GM19240 (cell line): ENCODE measurements at regions not wholly inside any gene's neighbourhood (a gene's known extent, or its start where the extent isn't known, plus 50 kb on each side); places are given as distances from the start of the nearest gene placed in this dataset.
"Not testable (repeated sequence)": the region's sequence is repeated elsewhere in the genome, so short reads cannot be mapped to it uniquely, and the experiment has no call there.

Experiments
- DNase-seq: peaks from one replicate; pipeline ENCODE4 v3.0.0; 2011; ENCODE audit warnings: low spot score; ENCODE audit not compliant: insufficient read length

DNA sequence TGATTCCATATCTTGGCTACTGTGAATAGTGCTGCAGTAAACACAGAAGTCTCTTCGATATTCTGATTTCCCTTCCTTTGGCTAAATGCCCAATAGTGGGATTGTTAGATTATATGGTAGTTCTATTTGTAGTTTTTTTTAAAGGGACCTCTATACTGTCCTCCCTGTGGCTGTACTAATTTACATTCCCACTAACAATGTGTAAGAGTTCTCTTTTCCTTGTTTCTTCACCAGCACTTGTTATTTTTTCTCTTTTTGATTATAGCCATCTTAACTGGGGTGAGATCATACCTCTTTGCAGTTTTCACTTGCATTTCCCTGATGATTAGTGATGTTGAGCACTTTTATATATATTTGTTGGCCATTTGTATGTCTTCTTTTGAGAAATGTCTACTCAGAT, 102.0 kb downstream of the CARTPT start:
- no peak for DNase-seq

DNA sequence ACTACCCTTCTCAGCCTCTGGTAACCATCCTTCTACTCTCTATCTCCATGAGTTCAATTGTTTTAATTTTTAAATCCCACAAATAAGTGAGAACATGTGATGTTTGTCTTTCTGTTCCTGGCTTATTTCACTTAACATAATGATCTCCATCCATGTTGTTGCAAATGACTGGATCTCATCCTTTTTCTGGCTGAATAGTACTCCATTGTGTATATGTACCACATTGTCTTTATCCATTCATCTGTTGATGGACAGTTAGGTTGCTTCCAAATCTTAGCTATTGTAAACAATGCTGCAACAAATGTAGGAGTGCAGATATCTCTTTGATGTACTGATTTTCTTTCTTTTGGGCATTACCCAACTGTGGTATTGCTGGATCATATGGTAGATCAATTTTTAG, 103.0 kb downstream of the CARTPT start:
- not testable (repeated sequence) for DNase-seq

DNA sequence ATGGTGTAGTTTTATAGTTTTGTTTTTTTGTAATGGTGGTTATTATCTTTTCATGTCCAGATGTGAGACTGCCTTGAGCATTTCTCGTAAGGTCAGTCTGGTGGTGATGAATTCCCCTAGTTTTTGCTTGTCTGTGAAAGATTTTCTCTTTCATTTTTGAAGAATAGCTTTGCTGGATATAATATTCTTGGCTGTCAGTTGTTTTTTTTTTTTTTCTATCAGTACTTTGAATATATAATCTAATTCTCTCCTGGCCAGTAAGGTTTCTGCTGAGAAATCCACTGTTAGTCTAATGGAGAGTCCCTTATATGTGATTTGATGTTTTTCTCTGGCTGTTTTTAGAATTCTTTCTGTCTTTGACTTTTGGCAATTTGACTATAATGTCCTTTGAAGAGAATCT, 106.9 kb downstream of the CARTPT start:
- DNase-seq: no peak

DNA sequence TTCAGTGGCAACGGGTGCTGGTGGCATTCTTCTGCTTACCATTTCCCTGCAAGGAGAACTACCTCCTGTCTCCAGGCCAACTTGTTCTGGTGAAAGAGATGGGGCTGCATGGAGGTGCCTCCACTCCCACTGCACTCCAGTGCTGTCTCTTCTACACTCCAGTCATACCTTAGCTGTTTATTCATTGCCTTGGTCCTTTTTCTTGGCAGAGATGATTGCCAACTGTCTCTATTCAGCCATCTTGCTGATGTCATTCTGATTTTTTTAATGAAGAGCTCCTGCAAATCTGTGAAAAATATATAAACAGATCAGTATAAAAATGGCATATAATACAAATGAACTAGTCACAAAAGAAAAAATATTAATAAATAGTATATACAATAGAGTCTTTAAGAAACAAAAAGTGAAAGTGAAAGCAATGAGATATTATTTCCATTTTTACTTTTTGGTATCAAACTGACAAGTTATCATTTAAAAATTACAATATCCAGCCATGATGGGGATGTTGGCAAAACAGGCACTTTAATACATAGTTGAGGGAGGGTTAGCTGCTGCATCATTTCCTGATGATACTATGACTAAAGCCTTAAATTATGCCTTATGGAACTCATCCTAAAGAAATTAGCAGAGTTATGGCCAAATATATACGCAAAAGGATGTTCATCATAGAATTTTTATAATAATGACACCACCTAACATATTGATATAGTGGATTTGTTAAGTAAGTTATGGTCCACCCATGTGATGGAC, 109.4 kb downstream of the CARTPT start:
- DNase-seq: no peak

DNA sequence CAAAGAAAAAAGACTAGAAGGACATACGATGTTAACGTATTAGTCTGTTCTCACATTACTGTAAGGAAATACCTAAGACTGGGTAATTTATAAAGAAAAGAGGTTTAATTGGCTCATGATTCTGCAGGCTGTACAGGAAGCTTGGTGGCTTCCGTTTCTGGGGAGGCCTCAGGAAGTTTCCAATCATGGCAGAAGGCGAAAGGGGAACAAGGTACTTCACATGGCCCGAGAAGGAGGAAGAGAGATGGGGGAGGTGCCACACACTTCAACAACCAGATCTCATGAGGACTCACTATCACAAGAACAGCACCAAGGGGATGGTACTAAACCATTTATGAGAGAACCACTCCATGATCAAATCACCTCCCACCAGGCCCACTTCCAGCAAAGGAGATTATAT, 110.1 kb downstream of the CARTPT start:
- no peak for DNase-seq

DNA sequence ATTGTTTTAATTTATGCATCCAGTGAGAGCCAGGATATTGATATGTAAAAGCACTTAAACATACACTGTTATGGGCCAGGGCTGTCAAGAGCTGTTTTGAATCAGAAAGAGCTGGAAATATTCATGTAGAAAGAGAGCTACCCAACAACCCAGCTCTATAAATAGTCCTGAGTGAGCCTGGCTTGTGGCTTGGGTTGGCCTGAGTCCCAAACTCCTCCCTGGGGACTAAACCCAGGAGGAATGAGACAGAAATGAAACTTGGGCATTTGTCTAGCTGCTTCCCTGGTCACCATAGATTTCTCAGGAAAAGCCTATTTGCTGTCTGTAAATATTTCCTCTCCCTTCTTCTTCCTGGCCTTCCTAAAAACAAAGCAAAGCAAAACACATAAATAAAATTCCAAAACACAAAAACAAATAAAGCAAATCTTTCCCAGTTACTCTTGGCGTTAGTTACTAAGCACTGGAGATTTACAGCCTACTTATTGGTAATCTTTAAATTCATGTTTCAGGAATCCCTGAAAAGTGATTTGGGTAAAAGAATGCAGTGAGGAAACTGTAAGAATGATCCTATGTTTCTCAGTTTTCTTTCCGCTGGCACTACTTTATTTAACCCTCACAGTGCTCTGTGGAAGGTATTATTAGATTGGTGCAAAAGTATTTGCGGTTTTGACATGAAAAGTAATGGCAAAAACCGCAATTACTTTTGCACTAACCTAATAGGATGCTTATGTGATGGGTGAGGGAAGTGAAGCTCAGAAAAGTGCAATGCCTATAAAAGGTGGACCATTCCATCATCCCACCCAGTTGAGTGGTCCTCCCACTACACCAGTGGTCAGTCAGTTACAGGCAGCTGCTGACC, 111.8 kb downstream of the CARTPT start:
- no peak for DNase-seq

DNA sequence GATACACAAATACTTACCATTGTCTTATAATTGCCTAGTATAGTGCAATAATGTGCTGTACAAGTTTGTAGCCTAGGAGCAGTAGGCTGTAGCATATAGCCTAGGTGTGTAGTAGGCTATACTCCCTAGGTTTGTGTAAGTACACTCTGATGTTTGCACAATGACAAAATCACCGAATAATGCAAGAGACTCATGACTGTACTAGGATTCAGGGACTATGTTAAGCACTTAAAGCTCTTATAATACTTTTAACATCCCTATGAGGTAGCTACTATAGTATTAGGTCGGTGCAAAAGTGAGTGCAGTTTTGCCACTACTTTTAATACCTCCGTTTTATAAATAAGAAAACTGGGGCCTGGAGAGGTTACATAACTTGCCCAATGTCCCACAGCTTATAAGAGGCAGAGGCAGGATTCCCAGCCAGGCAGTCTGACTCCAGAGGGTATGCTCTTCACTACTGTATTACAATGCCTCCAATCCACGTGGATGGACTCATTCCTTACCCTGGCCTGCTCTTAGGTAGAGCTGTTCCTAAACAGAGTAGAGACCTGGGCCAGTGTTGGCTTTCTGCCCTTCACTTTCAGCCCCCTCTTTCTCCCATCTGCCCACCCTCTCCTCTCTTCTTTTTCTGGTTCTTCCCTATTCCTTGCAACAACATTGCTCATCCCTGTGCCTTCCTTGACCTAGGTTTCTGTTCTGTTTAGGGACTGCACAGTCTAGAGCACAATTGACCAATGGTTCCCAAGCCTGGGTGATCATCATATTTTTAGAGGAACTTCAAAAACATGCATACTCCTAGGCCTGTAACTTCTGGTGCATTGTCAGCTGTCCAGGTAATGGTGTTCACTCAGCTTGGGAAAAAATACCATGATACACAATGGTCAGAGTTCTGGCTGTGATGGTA, 114.0 kb downstream of the CARTPT start:
- no peak for DNase-seq

DNA sequence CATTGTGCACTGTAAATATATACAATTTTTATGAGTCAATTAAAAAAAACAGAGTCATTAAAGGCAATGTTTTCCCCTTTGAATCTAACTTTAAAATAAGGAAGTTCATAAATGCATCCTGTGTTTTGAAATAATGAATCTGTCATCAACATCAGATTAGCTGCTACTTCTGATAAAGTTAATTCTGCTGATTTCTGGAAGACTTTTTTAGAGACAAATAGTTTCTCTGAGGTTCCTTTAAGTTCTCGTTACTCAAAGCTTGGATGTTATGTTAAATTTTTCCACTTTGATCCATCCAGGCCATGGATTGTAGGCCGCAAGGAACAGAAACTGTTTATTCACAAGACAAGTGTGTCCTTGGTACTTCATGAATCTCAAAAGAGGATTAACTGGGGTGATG, 115.5 kb downstream of the CARTPT start:
- DNase-seq: no peak

DNA sequence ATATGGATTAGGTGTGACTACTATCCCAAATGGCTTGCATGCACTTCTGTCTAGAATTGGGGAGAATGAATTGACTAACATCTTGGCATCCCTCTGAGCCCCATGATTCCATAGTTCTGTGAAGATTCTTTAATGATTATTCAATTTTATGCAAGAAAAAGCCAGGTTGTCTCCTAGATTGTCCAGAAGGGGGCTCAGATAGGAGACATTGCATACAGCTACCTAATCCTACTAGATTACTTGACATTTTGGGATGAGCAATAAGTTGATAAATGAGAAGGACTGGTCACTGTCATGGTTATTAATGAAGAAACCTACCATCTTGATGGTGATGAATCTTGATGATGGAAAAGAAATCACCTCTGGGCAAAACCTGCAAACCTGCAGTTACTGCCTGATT, 117.0 kb downstream of the CARTPT start:
- DNase-seq: no peak

DNA sequence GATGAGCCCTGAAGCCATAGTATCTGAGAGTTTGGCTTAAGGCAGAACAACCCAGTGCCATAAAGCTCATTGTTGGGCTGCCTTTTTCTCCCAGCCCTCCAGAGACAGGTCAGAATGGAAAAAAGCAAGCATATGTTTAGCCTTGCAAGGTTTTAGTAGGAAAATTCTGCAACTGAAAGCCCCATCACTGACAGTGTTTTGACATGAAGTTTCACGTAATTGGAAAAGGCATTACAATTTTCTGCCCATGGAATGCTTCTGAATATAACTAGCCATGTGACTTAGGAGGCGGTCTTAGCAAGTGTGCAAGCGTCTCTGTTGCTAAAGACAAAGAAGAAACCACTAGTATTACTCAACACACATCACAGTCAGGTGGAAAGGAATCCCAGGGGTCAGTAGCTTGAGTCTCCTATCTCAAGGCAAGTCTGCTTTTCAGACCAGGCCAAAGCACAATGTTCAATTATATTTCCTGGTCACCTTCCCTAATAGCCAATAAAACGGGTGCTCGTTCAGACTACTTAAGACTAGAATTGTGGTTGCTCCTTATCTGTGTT, 117.6 kb downstream of the CARTPT start:
- no peak for DNase-seq

DNA sequence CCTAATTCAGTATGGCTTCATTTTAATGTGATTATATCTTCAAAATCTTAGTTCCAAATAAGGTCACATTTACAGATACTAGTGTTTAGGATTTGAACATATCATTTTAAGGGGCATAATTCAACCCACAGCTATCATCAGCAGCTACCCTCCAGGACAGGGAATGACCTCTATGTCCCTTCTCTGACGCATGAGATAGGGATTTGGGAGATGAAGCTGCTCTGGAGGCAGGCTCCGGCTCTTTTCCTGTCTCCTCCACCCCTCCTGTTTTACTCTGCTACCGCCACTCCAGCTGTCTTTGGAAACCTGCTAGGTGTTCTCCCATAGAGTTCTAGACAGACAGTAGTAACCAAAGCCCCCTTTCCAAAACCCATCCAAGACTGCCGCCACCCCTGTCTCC, 119.2 kb downstream of the CARTPT start:
- DNase-seq: no peak

DNA sequence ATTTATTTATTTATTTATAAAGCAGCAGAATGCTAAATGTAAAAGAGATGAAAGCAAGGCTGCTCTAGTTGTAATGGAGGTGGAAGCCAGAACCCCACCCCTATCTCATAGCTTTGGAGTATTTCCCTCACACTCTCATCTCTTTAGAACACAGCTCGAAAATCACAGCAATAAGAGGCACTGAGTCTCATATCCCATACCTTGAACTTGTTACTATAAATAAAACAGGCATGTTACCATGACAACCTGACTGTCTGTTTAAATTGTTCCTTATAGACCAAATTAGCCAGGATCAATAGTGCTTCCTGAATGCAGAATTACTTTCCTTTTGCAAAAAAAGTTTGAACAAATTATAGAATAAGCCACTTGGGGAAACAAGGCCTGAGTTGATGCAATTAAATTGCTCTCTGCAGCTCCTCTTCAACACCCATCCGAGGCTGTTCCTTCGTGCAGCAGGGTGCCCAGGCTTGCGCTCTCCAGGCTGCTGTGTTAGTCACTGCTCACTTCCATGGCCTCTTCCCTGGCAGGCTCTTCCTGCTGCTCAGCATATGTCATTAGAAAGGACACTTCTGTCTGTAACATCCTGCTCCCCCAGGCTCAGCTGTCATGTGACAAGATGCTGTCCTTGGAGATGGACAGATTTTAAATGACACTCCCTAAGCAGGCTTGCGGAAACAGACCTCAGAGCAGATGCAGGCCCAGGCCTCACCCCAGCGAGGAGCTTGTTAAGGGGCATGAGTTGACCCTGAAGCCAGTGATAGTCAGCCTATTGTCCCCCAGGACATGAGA, 120.2 kb downstream of the CARTPT start:
- DNase-seq: no peak

DNA sequence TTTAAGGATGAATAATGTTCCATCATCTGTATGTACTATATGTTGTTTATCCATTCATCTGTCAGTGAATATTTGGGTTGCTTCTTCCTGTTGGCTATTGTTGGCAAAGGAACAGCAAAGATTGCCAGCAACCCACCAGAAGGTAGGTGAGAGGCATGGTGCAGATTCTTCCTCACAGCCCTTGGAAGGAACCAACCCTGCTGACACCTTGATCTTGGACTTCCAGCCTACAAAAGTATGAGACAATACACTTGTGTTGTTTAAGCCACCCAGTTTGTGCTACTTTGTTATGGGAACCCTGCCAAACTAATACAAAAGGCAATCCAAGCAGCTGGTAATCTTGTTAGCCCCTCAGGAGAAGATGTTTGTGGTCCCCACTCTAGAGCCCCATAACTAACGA, 122.0 kb downstream of the CARTPT start:
- no peak for DNase-seq

DNA sequence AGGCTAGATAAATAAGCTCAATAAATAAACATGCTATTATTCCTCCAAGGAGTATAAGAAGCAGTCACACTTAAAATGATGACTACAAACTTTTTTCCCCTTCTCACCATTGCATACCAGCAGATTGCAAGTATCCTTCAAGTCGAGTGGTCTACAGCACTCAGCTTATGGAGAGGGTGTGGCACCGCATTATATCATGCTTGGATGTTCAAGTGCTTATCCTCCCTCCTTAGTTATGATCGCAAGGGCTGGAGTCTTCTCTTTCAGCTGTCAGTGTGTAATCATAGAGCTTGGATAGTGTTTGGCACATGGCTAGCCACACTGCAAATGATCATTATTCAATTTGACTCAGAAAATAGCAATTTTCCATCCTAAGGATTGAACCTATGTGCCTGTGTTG, 124.0 kb downstream of the CARTPT start:
- no peak for DNase-seq

DNA sequence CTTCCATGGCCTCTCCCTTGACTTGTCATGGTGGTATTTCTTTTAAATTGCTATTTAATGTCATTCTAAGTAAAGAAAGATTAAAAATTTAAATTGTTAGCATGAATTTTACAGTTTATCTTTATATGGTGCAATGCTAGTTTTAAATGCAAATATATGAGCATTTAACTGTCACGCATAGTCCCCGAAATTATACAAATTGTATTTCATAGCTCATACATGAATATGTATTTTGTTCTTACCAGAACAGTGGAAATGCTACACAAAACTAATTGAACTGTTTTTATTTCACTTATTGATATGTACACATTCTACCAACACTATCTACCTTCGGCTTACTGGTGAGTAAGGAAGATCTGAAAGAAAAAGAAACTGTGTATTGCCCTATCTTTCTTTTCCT, 125.8 kb downstream of the CARTPT start:
- DNase-seq: no peak

DNA sequence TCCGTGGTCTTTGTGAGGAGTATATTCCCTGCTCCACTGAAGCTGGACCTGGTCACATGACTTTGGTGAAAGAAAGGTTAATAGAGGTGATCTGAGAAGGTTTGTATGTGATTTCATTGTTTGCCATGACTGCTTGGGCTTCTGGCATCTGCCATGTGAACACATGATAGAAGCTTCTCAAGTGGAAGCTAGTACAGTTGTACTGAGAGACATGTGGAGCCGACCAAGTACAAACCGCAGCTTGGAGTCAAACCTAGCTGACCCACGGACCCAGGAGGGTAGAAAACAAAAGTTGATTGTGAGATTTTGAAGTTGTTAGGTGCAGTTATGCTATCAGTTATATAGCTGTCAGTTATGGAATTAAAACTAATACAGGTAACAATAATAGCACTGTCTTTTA, 140.4 kb downstream of the CARTPT start:
- no peak for DNase-seq

DNA sequence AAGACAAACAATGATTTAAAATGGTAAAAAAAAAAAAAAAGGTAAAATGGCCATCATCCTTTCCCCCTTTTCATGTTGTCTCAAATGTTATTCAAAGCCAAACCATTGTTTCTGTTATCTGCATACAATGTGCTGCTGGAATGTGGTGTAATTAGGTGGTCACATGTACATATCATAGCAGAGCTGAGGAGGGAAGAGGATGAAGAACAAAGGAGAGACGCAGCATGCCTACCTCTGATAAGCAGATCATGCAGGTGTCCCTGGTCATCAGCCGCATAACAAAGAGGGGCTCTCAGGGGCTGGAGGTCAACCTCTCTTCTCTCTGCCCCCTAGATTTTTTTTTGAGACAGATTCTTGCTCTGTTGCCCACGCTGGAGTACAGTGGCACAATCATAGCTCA, 141.0 kb downstream of the CARTPT start:
- DNase-seq: no peak

DNA sequence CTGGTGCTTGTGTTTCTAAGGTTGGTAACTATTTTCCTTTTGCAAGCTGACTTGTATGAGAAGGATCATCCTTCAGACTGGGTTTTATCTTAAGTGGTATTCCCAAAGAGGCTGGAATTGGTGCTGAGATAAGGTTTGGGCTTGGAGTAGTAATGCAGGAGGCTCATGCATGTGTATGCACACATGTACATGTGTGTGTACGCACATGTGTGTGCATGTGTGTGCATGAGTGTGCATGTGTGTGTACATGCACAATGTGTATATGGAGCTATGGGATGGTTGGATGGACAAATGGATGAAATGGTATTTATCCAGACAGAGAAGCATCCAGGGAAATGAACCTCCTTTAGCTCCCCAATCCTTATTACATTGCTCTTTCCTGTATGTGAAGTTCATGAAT, 142.6 kb downstream of the CARTPT start:
- no peak for DNase-seq

DNA sequence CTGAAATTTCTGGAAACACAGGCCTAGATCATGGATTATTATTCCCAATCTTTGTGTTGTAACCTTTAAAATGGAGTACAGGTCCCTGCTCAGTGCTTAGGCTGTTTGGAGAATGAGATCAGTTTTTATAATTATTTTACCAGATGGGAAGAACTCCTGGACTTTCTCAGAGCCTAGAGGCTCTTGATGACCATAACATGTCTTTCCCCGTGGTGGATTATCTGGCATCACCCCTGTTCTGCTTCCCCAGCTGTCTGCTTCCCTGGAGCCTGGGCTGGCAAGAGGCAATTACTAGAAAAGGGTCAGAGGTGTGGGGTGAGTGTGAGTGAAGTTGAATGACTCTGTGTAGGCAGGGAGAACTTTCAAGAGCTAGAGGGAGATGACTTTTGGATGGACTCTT, 143.0 kb downstream of the CARTPT start:
- no peak for DNase-seq

DNA sequence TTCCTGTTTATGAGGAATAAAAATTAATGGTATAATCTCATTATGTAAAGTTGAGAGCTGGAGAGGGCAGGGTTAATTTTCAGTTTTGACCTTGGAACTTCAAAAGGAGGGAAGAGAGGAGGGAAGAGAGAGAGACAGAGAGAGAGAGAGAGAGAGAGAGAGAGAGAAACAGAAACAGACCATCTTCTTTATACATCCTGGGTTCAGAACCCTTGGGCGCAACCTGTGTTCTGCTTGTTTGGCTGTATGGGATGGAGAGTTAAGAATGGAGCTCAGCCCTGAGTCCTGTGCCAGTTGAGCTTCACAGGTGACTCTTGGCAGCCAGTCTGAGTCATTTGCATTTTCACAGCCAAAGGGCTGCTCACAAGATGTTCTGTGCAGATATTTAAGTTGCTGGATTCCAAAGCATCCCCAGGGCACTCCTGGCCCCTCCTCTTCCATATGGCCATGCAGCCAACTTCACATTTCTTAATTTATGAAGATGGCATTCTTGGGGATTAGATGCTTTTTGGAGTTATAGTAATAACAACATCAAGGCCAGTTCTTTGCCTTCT, 143.5 kb downstream of the CARTPT start:
- no peak for DNase-seq
